ENCODE measurements at regions not wholly inside any gene's neighbourhood (a gene's known extent, or its start where the extent isn't known, plus 50 kb on each side); places are given as distances from the start of the nearest gene placed in this dataset.

DNA sequence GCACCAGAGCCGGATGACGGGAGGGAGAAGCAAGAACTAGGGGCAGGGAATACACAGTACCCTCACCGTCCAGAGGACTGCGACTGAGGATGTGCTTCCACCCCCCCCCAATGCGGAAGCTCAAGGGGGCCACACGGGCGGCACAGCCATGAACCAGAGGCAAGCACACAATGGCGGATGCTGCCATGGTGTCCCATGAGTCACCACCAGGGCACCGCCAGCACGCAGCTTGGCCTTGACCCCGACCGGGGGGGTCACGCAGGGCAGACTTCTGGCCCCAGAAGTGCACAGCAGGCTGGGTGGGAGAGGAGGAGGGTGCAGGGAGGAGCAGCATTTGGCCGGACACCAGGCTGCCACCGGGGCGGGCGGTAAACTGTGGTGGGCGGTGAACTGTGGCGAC lies 83.5 kb upstream of the ZNF254 start:
- TF ChIP-seq, protein P1, sequence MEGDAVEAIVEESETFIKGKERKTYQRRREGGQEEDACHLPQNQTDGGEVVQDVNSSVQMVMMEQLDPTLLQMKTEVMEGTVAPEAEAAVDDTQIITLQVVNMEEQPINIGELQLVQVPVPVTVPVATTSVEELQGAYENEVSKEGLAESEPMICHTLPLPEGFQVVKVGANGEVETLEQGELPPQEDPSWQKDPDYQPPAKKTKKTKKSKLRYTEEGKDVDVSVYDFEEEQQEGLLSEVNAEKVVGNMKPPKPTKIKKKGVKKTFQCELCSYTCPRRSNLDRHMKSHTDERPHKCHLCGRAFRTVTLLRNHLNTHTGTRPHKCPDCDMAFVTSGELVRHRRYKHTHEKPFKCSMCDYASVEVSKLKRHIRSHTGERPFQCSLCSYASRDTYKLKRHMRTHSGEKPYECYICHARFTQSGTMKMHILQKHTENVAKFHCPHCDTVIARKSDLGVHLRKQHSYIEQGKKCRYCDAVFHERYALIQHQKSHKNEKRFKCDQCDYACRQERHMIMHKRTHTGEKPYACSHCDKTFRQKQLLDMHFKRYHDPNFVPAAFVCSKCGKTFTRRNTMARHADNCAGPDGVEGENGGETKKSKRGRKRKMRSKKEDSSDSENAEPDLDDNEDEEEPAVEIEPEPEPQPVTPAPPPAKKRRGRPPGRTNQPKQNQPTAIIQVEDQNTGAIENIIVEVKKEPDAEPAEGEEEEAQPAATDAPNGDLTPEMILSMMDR (IDR thresholded peaks at IDR 0.05), result no peak
- no peak for TF ChIP-seq POLR2A (IDR thresholded peaks at IDR 0.05)

All from heart left ventricle (tissue), 13 donors.